HG03354 (cell line): ENCODE measurements at regions not wholly inside any gene's neighbourhood (a gene's known extent, or its start where the extent isn't known, plus 50 kb on each side); places are given as distances from the start of the nearest gene placed in this dataset.
"Not testable (repeated sequence)": the region's sequence is repeated elsewhere in the genome, so short reads cannot be mapped to it uniquely, and the experiment has no call there.

ENCODE experiments used
- ATAC-seq: cut with Tn5 transposase; IDR thresholded peaks from one replicate; pipeline ENCODE4 v1.9.1; 2021; ENCODE audit warnings: mild to moderate bottlenecking; ENCODE audit not compliant: unreplicated experiment, poor library complexity, severe bottlenecking

DNA sequence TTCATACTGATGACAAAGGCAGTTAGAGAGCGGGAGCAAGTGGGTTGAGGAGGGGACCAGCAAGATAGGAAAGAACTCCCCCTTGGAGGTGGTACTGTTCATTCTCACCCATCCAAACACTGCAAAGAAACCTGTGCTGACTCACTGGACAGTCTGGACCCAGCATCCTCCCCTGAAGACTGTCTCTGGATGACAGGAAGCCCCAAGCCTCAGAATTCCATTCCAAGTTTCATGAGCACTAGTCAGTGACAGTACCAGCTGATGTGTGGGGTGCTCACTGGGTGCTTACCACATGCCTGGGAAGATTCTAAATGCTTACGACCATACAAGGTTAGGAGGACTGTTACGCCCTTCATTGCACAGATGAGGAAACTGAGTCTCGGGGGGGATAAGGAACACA lies 160.9 kb downstream of the IGLL1 start:
- no peak for ATAC-seq

DNA sequence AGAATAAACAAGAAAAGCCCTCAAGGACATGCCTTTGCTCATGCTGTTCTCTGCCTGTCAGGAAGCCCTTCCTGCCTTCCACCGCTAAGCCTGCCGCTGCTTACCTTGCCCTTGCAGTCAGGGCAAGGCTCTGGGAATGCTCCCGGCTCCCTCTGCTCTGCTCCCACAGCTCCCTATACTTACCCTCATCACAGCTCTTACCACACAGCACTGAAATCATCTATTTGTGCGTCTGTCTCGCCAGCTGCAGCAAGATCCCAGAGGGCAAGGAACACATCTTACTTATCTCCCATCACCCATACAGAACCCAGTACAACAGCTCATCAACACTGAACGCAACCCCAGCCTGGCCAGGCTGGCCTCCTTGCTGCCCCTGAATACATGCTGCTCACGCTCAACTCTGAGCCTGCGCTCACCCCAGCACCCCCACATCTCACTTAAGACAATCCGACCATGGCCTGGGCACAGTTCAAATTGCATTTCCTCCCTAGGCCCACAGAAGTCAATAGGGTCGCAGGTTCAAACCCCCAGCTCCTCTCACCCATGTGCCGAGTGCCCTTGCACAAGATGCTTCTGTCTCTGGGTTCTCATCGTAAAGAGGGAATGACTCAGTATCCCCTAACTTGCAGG lies 161.8 kb downstream of the IGLL1 start:
- ATAC-seq: no peak

DNA sequence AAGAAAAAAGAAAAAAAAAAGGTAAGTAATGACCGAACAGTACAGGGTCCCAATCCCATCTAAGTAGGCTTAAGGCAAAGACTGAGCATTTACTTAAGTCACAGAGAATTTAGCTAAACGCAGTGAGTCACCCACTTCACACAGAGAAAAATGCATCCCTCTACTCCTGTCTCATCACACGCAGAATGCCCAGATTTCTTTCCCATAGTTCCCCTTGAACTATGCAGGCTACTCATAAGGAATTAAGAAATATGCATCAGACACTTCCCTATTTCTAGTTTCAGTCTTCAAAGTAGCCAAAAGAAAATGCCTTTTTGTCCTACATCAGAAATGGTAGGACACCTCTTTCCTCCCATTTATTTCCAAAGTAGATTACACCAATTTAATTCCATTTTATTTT lies 162.8 kb downstream of the IGLL1 start:
- not testable (repeated sequence) for ATAC-seq

DNA sequence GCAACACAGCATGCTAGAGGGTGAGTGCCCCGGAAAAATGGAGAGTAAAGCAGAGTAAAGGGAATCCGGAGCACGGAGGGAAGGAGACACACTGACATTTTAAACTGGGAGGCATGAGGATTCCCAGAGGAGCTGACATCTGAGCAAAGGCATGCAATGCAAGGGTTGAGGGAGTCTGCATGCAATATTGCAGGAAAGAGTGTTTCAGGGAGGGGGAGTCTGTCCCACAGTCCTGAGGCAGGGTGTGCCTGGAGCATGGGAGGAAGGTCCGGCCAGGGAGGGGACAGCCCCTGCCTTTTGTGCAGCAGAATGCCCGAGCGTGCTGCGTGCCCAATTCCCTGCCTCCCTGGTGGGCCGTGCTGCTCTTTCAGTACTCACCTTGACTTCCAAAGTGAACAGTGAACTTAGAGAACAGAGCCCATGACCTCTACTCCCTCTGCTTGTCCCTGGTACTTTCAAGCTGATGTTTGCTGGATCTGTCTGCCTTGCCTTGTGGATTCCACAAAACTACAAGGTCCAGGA lies 163.9 kb downstream of the IGLL1 start:
- not testable (repeated sequence) for ATAC-seq

DNA sequence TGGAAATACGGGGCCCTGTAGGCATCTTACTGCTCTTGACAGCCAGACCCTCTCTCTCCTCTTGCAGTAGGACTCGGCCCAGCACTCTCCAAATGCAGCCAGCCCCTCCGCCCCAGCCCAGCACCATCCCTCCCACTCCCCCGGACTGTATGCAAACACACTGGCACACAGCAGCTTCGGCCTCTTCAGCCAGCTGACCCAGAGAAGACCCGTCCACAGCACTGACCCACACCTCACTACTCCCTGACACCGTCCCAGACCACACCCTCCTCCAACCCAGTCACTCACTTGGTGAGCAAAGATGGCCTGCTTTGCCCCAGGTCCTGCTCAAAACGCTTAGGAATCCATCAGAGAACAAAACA lies 164.6 kb downstream of the IGLL1 start:
- no peak for ATAC-seq

DNA sequence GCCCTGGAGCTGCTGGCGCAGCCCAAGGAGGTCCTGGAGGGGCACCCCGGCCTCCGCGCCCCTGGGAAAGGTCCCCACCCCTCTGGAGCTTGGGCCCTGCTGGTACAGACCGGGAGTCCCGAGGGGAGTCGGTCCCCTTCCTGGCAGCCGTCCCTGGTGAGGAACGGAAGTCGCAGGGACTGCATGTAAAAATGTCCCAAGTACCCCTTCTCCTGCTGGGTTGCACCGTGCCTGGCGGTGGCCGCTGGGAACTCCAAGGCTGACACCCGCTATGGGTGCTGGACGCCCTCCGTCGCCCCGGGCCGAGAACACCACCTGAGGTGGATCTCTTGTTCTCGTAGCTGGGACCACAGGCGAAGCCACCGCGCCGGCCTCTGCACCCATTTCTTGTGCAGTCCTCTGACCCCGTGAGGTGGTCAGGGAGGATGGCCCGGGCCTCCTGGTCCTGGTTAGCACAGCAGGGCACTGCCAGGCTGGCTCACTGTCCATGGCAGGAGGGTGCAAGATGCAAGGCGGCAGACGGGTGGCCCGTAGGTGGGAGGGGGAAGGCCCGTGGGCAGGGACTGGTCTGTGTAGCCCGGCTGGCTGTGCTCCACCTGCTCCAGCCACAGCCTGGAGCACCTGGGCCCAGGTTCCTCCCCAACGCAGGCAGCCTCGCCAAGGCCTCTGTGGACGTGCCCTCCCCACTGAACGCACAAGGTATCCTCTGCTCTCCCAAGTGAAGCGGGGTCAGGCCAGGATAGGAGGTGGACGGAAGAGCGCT lies 165.2 kb downstream of the IGLL1 start:
- no peak for ATAC-seq

DNA sequence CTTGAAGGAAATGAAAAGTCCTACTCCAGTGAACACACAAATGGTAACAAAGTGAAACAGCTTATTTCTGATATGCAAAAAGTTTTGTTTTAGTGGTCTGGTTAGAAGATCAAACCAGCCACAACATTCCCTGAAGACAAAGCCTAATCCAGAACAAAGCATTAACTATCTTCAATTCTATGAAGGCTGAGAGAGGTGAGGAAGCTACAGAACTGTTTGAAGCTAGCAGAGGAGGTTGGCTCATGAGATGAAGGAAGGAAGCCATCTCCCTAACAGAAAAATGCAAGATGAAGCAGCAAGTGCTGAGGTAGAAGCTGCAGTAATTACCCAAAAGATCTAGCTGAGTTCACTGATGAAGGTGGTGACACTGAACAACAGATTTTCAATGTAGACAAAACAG lies 168.4 kb downstream of the IGLL1 start:
- no peak for ATAC-seq

DNA sequence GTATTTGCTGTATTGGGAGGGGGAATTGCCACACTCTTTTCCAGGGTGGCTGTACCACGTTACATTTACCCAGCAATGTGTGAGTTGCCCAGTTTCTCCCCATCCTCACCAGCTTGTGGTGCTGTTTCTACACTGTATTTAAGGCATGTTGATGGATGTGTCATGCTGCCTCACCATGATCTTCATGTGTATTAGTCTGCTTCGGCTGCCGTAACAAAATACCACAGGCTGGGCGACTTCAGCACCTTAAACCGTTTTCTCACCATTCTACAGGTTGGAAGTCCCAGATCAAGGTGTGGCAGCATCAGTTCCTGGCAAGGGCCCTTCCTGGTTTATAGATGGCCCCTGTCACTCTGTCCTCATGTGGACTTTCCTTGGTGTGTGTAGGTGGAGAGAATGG lies 169.7 kb downstream of the IGLL1 start:
- no peak for ATAC-seq

DNA sequence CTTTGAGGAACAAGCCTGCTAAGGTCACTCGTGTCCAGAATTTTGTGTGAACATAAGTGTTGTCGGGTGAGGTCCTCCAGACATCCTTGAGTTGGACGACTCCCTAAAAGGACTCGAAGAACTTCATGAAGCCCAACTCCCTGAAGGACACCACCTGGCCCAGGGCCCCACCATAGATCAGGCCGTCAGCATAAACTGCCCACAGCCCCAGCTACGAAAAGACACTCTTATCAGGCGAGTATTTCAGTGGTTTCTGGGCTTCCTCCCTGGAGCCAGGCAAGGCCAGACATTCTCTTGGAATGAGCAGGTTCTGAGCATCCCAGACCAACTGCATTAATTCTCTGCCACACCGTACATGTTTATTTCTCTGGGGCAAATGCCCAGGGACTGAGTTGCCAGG lies 170.1 kb downstream of the IGLL1 start:
- no peak for ATAC-seq

DNA sequence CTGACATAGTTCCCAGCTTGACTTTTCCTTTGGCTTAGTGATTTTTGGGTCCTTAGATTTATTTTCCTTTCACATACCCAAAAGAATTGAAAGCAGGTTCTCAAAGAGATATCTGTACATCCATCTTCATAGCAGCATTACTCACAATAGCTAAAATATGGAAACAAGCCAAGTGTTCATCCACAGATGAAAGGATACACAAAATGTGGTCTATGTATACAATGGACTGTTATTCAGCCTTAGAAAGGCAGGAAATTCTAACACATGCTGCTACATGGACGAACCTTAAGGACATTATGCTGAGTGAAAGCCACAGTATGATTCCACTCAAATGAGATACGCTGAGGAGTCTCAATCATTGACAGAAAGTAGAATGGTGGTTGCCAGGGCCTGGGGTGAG lies 171.8 kb downstream of the IGLL1 start:
- no peak for ATAC-seq

DNA sequence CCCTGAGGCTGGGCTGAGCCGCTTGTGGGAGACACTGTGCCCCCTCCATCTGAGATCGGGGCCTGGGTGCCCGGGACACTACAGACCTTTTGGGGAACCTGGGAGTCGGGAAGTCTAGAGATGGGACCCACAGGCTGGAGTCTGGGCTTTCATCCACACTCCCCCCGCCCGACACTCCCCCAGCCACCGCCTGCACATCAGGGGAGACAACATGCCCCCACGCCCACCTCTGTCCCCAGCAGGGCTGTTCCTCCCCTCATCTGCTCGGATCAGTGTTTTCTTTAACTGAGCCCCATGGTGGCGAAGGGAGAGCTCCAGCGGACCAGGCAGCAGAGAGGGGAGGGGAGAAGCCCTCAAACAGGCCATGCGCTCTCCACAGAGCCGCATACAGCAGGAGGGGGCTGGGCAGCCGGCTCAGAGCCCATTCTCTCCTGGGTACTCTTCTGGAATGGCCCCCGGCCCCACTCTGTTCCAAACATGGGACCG lies 174.7 kb downstream of the IGLL1 start:
- ATAC-seq: no peak

DNA sequence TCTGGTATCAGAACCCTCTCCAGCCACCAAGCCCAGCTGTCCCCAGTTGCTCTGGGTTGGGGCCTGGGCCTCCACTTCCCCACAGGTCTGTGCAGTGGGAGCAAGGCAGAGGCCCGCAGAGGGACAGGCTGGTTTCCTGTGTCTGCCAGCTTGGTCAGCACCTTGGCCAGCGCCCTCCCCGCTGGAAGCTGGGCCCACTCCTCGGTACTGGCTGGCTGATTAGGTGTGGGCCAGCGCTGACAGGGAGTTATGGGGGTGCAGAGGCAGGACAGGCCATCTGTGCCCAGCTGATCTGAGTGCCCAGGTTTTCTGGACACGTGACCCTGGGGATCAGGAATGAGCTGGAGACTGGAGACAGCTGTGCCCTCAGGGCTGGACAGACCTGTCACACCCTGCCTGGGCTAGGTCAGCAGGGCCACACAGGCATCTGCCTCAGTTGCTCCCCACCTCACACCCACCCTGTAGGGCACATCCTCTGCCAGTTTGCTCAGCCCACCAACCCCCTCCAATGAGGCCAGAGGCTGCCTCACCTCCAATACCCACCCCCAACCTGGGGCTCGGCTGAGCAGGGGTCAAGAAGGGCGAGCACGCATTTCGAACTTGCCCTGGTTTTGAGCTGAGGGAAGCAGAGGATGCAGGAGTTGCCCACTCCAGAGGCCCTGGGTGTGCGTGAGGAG lies 175.3 kb downstream of the IGLL1 start:
- ATAC-seq: no peak

DNA sequence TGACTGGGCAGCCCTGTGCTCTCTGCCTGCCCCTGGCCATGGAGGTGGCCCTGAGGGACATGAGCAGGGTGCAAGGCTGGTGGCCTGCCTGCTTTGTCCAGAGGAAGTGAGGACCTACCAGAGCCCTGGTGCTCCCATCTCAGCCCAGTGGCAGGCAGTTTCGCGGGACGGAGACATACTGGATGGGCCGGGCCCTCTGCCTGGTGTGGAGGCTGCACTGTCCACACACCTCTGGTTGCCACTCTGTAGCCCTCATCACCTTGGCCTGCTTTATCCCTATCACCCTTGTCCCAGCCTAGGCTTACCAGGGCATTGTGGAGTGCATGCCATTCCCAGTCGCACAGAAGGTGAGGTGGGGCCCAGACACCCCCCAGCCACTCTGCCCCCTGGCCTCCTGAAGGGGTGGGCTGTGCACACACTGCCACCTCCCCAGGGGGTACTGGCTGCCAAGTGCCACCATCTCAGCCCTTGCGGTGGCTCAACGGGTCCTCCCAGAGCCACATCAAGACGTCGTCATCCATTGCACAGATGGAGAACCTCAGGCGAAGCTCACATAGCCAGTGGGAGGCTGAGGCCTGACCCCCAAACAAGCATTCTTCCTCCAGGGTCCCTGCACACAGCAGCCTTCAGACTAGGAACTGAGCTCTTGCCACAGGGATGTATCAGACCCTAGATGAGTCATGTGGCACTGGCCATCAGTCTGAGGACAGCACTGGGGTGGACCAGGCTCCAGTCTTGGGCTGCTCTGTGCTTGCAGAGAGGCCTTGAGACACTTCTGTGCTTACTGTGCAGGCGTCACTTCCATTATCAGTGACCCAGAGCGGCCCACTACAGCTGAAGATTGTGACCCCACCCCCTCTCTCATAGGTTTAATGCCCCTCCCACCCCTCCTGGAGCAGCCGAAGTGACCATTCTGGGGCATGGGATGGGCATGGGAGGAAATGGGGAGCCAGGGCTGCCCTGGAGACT lies 176.1 kb downstream of the IGLL1 start:
- ATAC-seq: no peak

DNA sequence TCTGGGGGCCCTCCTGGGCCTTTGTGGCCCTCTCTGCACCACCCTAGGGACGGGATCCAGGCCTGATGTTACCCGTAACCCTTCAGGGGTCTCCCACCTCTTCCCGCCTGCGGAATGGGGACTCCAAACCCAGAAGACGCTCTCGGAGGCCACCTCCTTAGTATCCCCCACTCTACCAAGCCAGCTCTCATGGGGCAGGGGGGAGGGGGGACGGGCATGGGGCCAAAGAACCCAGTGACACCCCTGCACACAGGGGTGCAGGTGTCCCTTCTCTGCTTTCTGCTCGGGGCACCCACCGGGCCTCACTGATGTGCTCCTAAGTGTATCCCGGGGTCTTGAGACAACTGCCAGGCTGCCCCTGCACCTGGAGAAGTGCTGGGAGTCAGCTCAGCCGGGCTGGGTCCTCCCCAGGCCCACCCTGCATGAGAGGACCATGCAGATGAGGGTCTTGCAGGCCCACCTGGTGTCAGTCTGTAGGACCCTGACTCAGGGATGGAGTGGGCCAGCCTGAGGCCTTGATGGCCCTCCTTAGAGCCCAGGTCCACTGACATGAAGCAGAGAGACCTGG lies 176.9 kb downstream of the IGLL1 start:
- no peak for ATAC-seq

DNA sequence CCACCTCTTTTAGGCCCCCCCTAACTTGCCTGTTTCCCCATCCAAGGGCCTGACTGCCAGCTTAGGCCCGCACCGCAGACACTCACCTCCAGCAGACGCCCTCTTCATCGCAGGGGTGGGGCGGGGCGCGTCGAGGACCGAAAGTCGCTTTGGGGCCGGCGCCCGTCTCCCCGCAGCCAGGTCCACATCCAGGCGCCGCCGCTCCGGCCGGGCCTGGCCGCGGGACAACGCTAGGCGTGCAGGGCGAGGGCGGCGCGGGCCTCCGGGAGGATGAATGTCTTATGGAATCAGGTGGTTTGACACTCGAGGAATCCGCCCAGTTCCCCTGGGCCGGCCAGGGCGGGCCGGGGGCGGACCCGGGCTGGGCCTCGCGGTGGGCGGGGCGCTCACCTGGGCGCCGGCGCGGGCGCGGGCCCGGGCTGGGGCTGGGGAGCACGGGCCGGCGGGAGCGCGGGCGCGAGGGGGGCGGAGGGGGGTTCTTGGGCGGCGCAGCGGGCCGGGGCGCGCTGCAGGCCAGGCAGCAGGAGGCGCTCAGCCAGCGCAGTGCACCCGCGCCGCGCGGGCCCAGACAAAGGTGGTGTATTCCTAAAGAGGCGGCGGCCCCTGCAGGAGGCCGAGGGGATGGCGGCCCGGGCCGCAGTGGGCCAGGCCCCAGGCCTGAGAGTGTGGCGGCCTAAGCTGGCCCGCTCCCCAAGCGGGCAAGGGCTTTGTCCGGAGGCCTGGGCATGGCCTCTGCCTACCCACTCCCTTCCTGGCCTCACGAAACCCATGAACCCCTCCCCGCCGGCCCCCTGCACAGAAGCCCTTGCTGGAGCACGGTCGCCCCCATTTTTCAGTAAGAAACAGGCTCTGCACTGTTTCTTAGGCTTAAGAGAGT lies 177.6 kb downstream of the IGLL1 start:
- peak; percentile 76 for ATAC-seq

DNA sequence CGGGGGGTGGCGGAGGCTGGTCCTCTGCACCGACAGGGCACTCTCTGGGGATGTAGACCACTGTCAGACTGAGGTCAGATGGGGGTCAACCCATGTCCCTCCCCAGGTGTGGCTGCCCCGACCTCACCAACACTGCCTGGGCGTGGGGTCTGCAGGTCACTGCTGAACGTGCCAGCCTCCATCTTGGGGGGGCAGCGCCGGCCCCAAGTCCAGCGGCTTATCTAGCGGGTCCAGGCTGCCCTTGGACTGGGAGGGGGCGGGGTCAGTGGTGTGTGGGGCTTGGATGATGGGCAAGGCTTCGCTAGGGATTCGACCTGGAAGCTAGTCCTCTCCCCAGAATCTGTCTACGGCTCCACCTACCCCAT lies 178.2 kb downstream of the IGLL1 start:
- ATAC-seq: no peak

DNA sequence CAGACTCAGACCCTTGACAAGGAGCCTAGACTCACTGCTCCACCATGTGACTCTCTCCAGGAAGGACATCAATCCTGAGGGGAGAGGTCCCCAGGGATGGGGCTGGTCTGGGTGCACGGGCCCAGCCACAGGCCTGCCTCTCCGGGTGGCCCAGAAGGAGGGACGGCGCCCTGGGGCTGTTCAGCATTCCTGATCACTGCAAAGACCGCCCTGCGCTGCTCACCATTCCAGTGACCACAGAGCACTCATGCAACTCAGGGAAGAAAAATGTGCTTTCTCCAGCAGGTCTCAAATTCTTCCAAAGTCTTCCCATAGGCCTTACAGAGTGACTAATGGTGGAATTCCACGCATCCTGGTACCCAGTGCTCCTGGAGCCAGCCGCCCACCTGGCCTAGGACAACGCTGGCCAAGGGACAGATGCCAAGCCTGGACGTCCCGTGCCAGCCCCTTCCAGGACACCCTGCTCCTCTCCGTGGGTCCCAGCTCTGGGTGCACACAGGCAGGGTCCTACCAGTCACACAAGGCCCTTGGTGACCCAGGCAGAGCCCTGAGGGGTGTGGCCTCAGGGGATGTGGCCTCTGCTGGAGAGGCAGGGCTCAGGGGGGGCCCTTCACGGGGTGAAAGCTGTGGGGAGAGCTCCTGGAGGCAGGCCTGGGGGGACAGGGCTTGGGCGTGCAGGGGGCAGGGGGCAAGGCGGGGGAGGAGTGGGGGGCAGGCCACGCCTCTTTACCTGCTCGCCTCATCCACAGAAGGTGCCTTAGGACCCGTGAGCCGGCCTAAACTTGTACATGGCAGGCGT lies 178.8 kb downstream of the IGLL1 start:
- no peak for ATAC-seq
